Muscle layer of colon (tissue), 2 donors: ENCODE measurements at regions not wholly inside any gene's neighbourhood (a gene's known extent, or its start where the extent isn't known, plus 50 kb on each side); places are given as distances from the start of the nearest gene placed in this dataset.

Experiments
- H3K27ac ChIP-seq: one replicate; pipeline ENCODE4 v1.7.0; 2013; ENCODE audit warnings: low read depth, mild to moderate bottlenecking, low read length, moderate library complexity
- H3K27me3 ChIP-seq, 2 donors: one replicate each; pipeline ENCODE4 v1.7.0; 2013; ENCODE audit warnings: low read length in 2 of 2, mild to moderate bottlenecking in 2 of 2; ENCODE audit not compliant: insufficient read depth in 2 of 2, control insufficient read depth in 1 of 2
- H3K36me3 ChIP-seq: one replicate; pipeline ENCODE4 v1.7.0; 2013; ENCODE audit warnings: mild to moderate bottlenecking, low read length; ENCODE audit not compliant: insufficient read depth
- H3K4me1 ChIP-seq: one replicate; pipeline ENCODE4 v1.7.0; 2013; ENCODE audit warnings: mild to moderate bottlenecking, low read length; ENCODE audit not compliant: insufficient read depth
- H3K4me3 ChIP-seq, 2 donors: one replicate each; pipeline ENCODE4 v1.7.0; 2013; ENCODE audit warnings: low read length in 2 of 2, low read depth in 1 of 2, mild to moderate bottlenecking in 1 of 2, moderate library complexity in 1 of 2
- H3K9ac ChIP-seq: one replicate; pipeline ENCODE4 v1.7.0; 2013; ENCODE audit warnings: low read length
- H3K9me3 ChIP-seq: one replicate; pipeline ENCODE4 v1.7.0; 2013; ENCODE audit warnings: mild to moderate bottlenecking, low read length
- donor health status: abdominal sarcoma.
- donor health status: Adenocarcinoma of cecum.

DNA sequence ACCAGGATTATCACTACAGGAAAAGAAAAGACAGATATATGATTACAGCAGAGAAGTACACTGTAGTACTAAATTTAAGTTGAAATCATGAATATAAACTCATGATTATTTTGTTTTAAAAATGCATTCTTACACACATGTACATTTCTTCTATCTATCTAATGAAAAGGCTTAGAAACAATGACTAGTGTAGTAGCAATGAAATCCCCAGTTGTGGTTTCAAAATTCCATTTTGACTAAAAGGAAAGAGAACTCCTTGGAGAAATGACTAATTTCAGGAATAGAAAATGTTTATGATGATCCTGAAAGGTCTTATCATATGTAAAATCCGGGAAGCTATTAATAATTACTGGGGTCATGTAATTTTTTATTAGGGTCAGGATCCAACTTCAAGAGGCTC is 195.0 kb upstream of the STARD13 start:
- Histone ChIP-seq H3K4me1 (no peaks in the 10 kb centered on the region), H3K9ac (no peak overlapping the region), H3K36me3 (no peaks in the 10 kb centered on the region), H3K9me3 (peaks cover 3% of the 10 kb centered on the region), H3K27ac (no peak overlapping the region), H3K27me3 (no peaks in the 10 kb centered on the region), H3K4me3 (no peak overlapping the region)

DNA sequence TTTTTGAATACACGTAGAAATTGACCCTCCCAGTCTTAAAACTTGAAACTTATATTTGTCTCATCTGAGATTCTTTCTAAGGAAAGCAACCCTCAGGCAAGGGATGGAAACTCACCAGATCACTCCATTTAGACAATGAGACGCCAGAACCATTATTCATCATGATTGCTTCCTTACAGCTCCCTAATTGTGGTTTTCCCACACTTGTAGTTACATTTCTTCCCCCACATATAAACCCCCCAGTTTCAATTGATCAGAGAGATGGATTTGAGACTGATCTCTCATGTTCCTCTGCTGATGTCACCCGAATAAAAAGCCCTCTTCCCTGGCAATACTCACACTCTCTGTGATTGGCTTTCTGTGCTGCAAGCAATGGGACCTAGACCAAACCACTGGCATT is 197.9 kb upstream of the STARD13 start:
- H3K4me3 ChIP-seq: no peak overlapping the region
- no peaks in the 10 kb centered on the region for H3K27me3 ChIP-seq
- no peaks in the 10 kb centered on the region for H3K36me3 ChIP-seq
- no peaks in the 10 kb centered on the region for H3K4me1 ChIP-seq
- no peaks in the 10 kb centered on the region for H3K9me3 ChIP-seq
- H3K9ac ChIP-seq: no peak overlapping the region
- H3K27ac ChIP-seq: no peak overlapping the region

DNA sequence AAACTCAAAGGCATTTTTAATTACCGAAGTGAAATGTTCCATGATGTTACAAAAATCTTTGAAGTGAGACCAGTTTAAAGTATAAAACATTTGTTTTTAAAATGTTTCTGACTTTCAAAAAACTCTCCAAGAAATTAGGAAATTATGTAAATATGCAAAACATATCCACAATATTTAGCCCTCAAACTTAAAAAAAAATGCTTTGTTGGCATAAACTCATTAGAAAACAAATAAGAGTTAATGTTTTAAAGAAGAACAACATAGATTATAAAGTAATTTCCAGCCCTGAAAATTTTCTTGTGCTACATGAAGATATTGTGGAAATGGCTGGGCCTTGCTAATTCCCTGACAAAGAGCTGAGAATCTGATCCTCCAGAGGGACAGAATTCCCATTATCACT is 199.7 kb upstream of the STARD13 start:
- no peaks in the 10 kb centered on the region for H3K4me1 ChIP-seq
- no peak overlapping the region for H3K4me3 ChIP-seq
- no peak overlapping the region for H3K27ac ChIP-seq
- H3K36me3 ChIP-seq: no peaks in the 10 kb centered on the region
- no peaks in the 10 kb centered on the region for H3K27me3 ChIP-seq
- no peak overlapping the region for H3K9ac ChIP-seq
- H3K9me3 ChIP-seq: no peaks in the 10 kb centered on the region

DNA sequence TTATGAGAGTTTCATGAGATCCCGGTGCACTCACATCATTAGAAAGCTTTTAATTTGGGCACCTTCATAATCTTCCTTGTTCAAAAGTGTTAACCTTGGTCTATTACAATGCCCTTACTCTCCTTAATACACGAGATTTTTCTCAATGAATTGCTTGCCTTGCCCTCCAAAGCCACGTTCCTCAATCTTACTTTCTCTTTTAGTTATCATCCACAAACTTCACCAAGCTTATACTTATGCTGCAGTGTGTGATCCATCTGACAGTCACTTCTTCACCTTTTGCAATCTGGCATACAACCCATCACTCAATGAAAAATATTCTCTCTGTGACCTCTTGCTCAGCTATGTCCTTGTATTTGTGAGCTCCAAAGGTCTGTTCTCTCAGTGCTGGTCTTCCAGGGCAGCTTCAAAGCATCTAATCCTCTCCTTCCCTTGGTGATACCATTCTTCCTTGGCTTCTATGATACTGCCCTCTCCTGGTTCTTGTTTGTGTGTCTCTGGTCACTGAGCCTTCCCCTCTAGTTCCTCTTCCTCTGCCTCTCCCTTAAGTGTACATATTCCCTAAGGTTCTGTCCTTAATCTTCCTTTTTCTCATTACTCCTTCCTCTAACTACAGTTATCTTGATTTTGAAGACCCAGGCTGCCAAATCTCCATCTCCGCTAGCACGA is 202.2 kb upstream of the STARD13 start:
- peak overlapping the region in 1 of 2 donors; percentile 0 for H3K4me3 ChIP-seq

DNA sequence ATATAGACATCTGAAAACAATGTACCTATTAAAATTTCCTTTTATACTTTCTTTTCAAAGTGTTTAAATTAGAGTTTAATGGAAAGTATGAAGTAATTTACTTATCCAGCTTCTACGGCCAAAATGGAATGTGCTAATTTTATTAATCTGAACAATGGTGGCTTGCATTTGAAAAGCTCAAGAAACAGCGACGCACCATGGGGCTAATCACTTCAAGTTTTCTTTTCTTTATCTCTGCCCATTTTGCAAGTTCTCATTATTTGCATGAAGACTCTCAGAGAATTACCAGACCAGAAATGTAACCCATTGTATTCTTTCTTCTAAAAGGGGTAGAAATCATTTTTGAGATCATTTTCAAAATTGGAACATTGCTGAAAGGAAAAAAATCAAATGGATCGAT is 204.0 kb upstream of the STARD13 start:
- H3K27me3 ChIP-seq: no peaks in the 10 kb centered on the region
- H3K36me3 ChIP-seq: no peaks in the 10 kb centered on the region
- H3K9ac ChIP-seq: no peak overlapping the region
- H3K4me3 ChIP-seq: no peak overlapping the region
- no peaks in the 10 kb centered on the region for H3K9me3 ChIP-seq
- peaks cover 6% of the 10 kb centered on the region for H3K4me1 ChIP-seq
- H3K27ac ChIP-seq: no peak overlapping the region

More for the DNA sequence above, 202.2 kb upstream of the STARD13 start:
- no peaks in the 10 kb centered on the region for H3K27me3 ChIP-seq
- no peak overlapping the region for H3K9ac ChIP-seq
- no peak overlapping the region for H3K27ac ChIP-seq
- H3K9me3 ChIP-seq: no peaks in the 10 kb centered on the region
- H3K36me3 ChIP-seq: no peaks in the 10 kb centered on the region
- peaks cover 6% of the 10 kb centered on the region for H3K4me1 ChIP-seq

DNA sequence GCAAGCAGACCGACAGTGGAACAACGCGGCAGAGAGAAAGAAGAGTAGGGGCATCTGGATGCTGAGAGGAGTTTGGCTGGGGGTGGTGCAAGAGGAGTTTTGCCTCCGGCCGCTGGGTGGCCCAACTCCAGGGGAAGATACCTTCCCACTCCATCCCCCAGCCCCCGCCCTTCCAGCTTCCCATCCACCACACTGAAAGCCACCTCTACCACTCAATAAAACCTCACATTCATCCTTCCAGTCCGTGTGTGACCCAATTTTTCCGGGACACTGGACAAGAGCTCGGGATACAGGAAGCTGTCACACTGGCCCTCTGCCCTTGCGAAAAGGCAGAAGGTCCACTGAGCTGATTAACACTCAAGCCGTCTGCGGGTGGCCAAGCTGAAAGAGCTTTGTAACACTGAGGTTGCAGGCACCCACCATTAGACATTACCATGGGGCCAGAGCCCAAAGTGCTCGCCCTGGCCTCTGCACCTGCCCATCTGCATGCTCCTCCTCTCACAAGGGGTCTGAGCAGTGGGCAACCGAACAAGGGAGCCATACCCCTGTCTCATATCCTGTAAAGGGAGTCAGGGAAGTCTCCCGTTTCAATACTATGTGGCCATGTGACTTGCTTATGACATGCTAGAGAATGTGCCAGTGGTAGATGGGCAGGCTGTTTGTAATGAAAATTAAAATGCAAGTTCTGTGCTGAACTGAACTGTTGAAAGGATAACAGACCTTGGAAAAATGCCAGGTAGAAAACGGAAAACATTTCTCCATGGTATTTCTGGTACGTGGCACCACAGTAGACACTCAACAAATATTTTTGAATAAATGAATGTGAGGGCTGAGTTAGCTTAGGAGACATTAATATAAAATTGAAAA is 205.1 kb upstream of the STARD13 start:
- H3K36me3 ChIP-seq: no peaks in the 10 kb centered on the region
- no peak overlapping the region for H3K9ac ChIP-seq
- no peak overlapping the region for H3K4me3 ChIP-seq
- H3K9me3 ChIP-seq: no peaks in the 10 kb centered on the region
- peaks cover 6% of the 10 kb centered on the region for H3K4me1 ChIP-seq
- no peaks in the 10 kb centered on the region for H3K27me3 ChIP-seq
- no peak overlapping the region for H3K27ac ChIP-seq

DNA sequence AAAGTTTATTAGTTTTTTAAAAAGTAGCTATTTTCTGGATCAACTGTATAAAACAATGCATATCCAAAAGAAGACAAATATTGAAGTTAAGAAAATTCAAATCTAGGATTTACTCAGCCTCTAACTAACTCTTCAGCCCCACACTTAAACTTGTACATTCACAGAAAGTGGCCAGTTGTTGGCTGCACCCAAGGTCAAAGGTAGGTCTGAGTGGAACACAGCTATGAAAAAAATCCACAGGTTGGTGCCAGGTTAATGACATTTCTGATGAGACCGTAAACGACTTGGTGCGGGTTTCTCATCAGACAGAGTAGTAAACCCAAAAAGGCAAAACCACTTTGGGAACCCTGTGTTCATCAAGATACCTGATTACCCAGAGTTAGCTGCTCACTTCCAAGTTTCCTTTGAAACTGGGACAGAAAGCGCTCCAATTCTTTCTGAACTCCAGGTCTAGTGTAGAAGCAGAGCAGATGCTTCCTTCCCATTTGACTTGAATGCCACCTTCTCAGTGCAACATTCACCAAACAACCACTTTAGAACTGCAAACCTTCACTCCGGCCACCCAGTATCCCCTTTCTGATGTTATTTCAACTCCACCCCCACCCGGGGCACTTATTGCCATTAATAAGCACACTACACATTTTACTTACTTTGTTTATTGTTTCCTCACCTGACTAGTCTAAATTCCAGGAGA is 208.3 kb upstream of the STARD13 start:
- Histone ChIP-seq H3K27ac (no peak overlapping the region), H3K9ac (no peak overlapping the region), H3K4me1 (peaks cover 6% of the 10 kb centered on the region), H3K36me3 (no peaks in the 10 kb centered on the region), H3K4me3 (no peak overlapping the region), H3K9me3 (no peaks in the 10 kb centered on the region), H3K27me3 (no peaks in the 10 kb centered on the region)

DNA sequence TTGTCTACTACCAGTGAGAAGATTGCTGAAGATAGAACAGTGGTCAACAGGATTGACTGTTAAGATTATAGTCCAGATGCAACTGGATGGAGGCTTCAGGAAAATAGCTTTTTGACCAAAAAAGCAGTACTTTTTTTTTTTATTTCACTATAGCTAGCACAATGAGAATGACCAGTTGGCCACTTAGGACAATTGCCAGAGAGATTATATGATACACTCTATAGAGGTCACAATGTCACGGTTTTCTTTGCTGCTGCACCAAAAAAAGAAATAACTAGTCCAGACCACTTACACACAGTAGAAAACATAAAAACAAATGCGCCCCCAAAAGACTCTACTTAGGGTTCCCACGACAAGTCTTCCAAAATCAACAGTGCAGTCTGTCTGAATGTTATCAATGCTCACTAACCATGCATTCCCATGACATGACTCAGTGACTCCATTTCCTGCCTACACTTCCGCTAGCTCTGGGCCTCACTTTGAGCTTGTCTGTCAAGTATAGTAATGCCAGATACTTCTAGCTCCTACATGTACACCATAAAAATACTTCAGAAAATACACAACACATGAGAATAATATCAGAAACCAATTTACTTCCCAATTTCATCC is 209.1 kb upstream of the STARD13 start:
- no peak overlapping the region for H3K27ac ChIP-seq
- H3K36me3 ChIP-seq: no peaks in the 10 kb centered on the region
- no peaks in the 10 kb centered on the region for H3K9me3 ChIP-seq
- H3K4me1 ChIP-seq: peaks cover 6% of the 10 kb centered on the region
- no peak overlapping the region for H3K4me3 ChIP-seq
- no peaks in the 10 kb centered on the region for H3K27me3 ChIP-seq
- H3K9ac ChIP-seq: no peak overlapping the region

DNA sequence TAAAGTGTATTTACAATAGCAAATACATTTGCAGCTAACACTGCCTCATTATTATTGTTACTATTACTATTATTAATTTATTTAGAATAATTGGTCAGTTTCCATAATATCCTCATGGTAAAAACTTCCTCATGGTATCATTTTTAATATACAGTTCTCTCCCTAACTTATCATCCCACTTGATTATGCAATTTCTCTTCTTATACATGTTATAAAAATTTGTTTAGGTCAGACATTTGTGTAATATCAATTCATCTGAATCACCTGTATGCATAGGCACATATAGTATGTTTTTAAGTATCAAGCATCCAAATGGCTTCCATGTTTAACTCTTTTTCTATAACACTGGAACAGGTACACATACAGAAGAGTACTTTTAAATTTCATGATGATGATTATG is 210.8 kb upstream of the STARD13 start:
- Histone ChIP-seq H3K27ac (no peak overlapping the region), H3K27me3 (no peaks in the 10 kb centered on the region), H3K4me3 (no peak overlapping the region), H3K36me3 (no peaks in the 10 kb centered on the region), H3K9ac (no peak overlapping the region), H3K4me1 (peaks cover under 1% of the 10 kb centered on the region), H3K9me3 (no peaks in the 10 kb centered on the region)

DNA sequence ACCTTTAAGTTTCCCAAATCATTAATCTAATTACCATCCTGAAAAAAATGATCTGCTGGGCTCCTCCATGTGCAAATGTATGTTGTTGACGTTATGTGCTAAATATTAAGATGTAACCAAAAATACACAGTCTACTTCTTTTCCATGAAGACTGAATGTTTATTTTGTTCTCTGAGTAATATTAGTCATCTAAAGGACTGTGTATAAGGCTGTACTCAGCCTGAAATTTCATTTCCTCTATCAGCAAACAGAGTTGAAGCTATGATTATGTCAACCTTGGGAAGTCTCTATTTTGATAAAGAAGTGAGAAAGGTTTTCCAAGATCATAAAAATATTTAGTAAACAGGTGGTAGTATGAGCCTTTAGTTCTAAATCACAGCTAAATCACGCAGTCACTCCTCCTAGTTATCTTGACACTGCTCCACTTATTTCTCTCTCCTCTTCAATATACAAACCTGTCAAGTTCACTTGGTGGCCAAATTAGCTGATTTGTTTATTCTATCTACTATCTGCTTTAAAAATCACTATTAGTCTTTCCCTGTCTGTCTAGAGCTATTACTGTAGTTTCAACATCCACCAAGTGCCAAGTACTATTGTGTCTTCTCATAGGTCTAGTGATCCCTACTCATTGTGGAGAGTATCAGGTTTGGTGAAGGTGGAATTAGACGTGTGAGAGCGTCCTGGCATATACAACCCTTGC is 211.7 kb upstream of the STARD13 start:
- Histone ChIP-seq H3K4me1 (no peaks in the 10 kb centered on the region), H3K27me3 (no peaks in the 10 kb centered on the region), H3K27ac (no peak overlapping the region)

DNA sequence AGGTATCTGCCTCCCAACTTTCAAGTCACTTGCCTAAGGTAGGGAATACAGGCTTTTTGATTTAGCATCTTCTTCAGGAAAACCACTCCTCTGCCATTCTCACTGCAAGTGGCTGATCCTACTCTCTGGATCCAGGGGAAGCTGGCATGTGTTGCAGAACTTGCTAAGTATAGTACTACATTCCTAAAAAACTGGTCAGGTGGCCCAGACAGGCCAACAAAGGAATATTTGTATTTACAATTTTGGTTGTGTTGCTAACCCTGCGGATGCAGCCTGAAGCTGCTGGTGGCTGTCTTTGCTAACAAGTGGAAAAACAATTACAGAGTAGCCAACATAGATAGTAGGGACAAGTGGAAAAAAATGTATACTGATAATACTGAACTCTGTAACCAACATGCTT is 222.5 kb upstream of the STARD13 start:
- H3K4me1 ChIP-seq: peaks cover 19% of the 10 kb centered on the region
- no peaks in the 10 kb centered on the region for H3K27me3 ChIP-seq
- no peak overlapping the region for H3K27ac ChIP-seq
- no peaks in the 10 kb centered on the region for H3K9me3 ChIP-seq
- no peak overlapping the region for H3K9ac ChIP-seq
- H3K36me3 ChIP-seq: no peaks in the 10 kb centered on the region
- H3K4me3 ChIP-seq: no peak overlapping the region

More for the DNA sequence above, 211.7 kb upstream of the STARD13 start:
- Histone ChIP-seq H3K36me3 (no peaks in the 10 kb centered on the region), H3K9me3 (no peaks in the 10 kb centered on the region), H3K4me3 (no peak overlapping the region), H3K9ac (no peak overlapping the region)
